ENCODE measurements at regions not wholly inside any gene's neighbourhood (a gene's known extent, or its start where the extent isn't known, plus 50 kb on each side); places are given as distances from the start of the nearest gene placed in this dataset.

DNA sequence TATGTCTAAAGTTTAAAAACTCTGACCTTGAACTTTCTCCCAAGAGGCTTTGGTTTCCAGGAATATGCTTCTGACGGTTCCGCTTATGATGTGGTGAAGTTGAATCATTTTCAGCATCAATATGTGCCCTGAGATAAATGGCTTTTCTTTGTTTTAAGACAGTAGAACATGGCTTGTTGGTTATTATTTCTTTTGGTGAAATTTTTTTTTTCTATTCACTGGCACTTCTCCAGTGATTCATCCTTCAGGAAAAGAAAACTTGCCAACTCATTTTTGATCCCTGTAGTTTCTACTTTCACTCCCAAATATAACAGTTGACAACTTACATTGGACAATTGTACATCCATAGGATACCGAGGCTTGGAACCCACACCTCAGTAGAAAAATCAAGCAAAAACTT lies 1301.2 kb upstream of the FLRT2 start:
- Histone ChIP-seq H3K27ac (ENCODE audit: low read depth in 2 of 2, low read length in 2 of 2) (no peak overlapping the region), H3K27me3 (ENCODE audit: control insufficient read depth, insufficient read depth, low read length) (no peaks in the 10 kb centered on the region), H3K4me1 (ENCODE audit: control insufficient read depth in 2 of 3, insufficient read depth in 2 of 3, low read depth in 1 of 3, low read length in 3 of 3) (no peaks in the 10 kb centered on the region), H3K9me3 (ENCODE audit: control insufficient read depth in 2 of 3, insufficient read depth in 1 of 3, low read length in 3 of 3) (no peaks in the 10 kb centered on the region), H3K4me3 (ENCODE audit: low read length in 3 of 3) (no peak overlapping the region), H3K36me3 (ENCODE audit: control insufficient read depth in 2 of 3, insufficient read depth in 3 of 3, low read length in 3 of 3) (no peaks in the 10 kb centered on the region), H3K9ac (ENCODE audit: low read length in 3 of 3) (no peak overlapping the region)
- TF ChIP-seq, protein P1, sequence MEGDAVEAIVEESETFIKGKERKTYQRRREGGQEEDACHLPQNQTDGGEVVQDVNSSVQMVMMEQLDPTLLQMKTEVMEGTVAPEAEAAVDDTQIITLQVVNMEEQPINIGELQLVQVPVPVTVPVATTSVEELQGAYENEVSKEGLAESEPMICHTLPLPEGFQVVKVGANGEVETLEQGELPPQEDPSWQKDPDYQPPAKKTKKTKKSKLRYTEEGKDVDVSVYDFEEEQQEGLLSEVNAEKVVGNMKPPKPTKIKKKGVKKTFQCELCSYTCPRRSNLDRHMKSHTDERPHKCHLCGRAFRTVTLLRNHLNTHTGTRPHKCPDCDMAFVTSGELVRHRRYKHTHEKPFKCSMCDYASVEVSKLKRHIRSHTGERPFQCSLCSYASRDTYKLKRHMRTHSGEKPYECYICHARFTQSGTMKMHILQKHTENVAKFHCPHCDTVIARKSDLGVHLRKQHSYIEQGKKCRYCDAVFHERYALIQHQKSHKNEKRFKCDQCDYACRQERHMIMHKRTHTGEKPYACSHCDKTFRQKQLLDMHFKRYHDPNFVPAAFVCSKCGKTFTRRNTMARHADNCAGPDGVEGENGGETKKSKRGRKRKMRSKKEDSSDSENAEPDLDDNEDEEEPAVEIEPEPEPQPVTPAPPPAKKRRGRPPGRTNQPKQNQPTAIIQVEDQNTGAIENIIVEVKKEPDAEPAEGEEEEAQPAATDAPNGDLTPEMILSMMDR (IDR thresholded peaks at IDR 0.05; ENCODE audit: borderline replicate concordance, extremely low read depth, insufficient read depth), result no peak
- FAIRE-seq, result no peak
- no peak for DNase-seq
- intact Hi-C loops (cut with DNase I), result no loop called here

DNA sequence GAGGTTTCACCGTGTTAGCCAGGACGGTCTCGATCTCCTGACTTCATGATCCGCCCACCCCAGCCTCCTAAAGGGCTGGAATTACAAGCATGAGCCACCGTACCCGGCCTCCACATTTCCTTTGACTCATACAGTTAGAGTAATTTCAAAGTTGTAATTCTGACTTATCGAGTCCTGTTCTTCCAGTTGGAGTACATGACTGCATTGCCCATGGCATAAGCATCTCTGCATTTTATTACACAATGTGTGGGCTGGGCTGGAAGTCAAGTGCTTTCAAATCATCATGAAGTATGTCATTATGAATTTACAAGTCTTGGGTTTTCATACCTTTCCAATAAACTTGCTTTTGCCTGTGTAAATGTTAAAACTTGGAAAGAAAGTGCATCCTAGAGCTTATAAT lies 1295.7 kb upstream of the FLRT2 start:
- Histone ChIP-seq H3K27ac (ENCODE audit: low read depth in 2 of 2, low read length in 2 of 2) (no peak overlapping the region), H3K36me3 (ENCODE audit: control insufficient read depth in 2 of 3, insufficient read depth in 3 of 3, low read length in 3 of 3) (no peaks in the 10 kb centered on the region), H3K9ac (ENCODE audit: low read length in 3 of 3) (no peak overlapping the region), H3K9me3 (ENCODE audit: control insufficient read depth in 2 of 3, insufficient read depth in 1 of 3, low read length in 3 of 3) (no peaks in the 10 kb centered on the region), H3K27me3 (ENCODE audit: control insufficient read depth, insufficient read depth, low read length) (no peaks in the 10 kb centered on the region), H3K4me3 (ENCODE audit: low read length in 3 of 3) (no peak overlapping the region), H3K4me1 (ENCODE audit: control insufficient read depth in 2 of 3, insufficient read depth in 2 of 3, low read depth in 1 of 3, low read length in 3 of 3) (no peaks in the 10 kb centered on the region)
- intact Hi-C loops (cut with DNase I), result no loop called here
- DNase-seq (no peak), FAIRE-seq (no peak)
- TF ChIP-seq, protein P1 (IDR thresholded peaks at IDR 0.05; ENCODE audit: borderline replicate concordance, extremely low read depth, insufficient read depth), result no peak

DNA sequence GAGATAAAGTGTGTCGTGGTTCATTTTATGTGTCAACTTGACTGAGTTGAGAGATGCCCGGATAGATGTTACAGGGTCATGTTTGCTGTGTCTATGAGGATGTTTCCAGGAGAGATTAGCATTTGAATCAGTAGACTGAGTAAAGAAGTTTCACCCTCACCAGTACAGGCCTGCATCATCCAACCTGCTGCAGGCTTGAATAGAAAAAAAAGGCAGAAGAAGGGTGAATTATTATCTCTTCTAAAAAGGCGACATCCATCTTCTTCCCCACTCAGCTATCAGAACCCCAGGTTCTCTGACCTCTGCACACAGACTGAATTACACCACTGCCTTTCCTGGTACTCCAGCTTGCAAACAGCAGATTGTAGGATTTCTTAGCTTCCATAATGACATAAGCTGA lies 1293.7 kb upstream of the FLRT2 start:
- no peaks in the 10 kb centered on the region for H3K4me1 ChIP-seq (ENCODE audit: control insufficient read depth in 2 of 3, insufficient read depth in 2 of 3, low read depth in 1 of 3, low read length in 3 of 3)
- H3K9ac ChIP-seq (ENCODE audit: low read length in 3 of 3), result no peak overlapping the region
- intact Hi-C loops (cut with DNase I), result no loop called here
- no peaks in the 10 kb centered on the region for H3K9me3 ChIP-seq (ENCODE audit: control insufficient read depth in 2 of 3, insufficient read depth in 1 of 3, low read length in 3 of 3)
- H3K4me3 ChIP-seq (ENCODE audit: low read length in 3 of 3), result no peak overlapping the region
- TF ChIP-seq, protein P1 (IDR thresholded peaks at IDR 0.05; ENCODE audit: borderline replicate concordance, extremely low read depth, insufficient read depth), result no peak
- DNase-seq, result no peak
- no peak overlapping the region for H3K27ac ChIP-seq (ENCODE audit: low read depth in 2 of 2, low read length in 2 of 2)
- FAIRE-seq, result no peak
- no peaks in the 10 kb centered on the region for H3K36me3 ChIP-seq (ENCODE audit: control insufficient read depth in 2 of 3, insufficient read depth in 3 of 3, low read length in 3 of 3)
- H3K27me3 ChIP-seq (ENCODE audit: control insufficient read depth, insufficient read depth, low read length), result no peaks in the 10 kb centered on the region

DNA sequence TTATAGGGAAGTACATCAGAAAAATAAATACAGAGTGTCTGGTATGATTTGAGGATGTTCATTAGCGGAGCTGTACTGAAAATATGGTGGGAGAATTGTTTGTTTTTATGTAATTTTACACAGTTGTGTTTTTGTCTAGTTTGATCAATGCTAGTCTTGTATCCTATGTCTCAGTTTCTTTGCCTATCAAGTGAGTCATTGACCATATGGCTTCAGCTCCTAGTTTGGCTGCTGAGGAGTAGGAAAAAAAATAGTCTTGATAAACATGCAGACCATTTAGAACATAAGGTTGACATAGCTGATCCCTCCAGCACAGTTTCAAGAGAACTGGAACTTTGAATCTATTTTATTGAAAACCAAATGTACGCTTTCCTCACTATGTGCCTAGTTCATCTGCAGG lies 1292.1 kb upstream of the FLRT2 start:
- no peaks in the 10 kb centered on the region for H3K9me3 ChIP-seq (ENCODE audit: control insufficient read depth in 2 of 3, insufficient read depth in 1 of 3, low read length in 3 of 3)
- TF ChIP-seq, protein P1 (IDR thresholded peaks at IDR 0.05; ENCODE audit: borderline replicate concordance, extremely low read depth, insufficient read depth), result no peak

More for the DNA sequence above, 1292.1 kb upstream of the FLRT2 start:
- FAIRE-seq (no peak), DNase-seq (no peak)
- no peak overlapping the region for H3K9ac ChIP-seq (ENCODE audit: low read length in 3 of 3)
- no peak overlapping the region for H3K27ac ChIP-seq (ENCODE audit: low read depth in 2 of 2, low read length in 2 of 2)
- no peaks in the 10 kb centered on the region for H3K36me3 ChIP-seq (ENCODE audit: control insufficient read depth in 2 of 3, insufficient read depth in 3 of 3, low read length in 3 of 3)
- no peaks in the 10 kb centered on the region for H3K4me1 ChIP-seq (ENCODE audit: control insufficient read depth in 2 of 3, insufficient read depth in 2 of 3, low read depth in 1 of 3, low read length in 3 of 3)
- no peaks in the 10 kb centered on the region for H3K27me3 ChIP-seq (ENCODE audit: control insufficient read depth, insufficient read depth, low read length)
- intact Hi-C loops (cut with DNase I), result no loop called here
- H3K4me3 ChIP-seq (ENCODE audit: low read length in 3 of 3), result no peak overlapping the region

All from kidney (tissue), 13 donors.